GM18502 (cell line): ENCODE measurements at regions not wholly inside any gene's neighbourhood (a gene's known extent, or its start where the extent isn't known, plus 50 kb on each side); places are given as distances from the start of the nearest gene placed in this dataset.
A peak's percentile ranks its signal among the peaks of the same experiment; 100 is the strongest.
"Not testable (repeated sequence)": the region's sequence is repeated elsewhere in the genome, so short reads cannot be mapped to it uniquely, and the experiment has no call there.

Experiments
- ATAC-seq: cut with Tn5 transposase; IDR thresholded peaks from one replicate; pipeline ENCODE4 v1.9.1; 2021; ENCODE audit warnings: mild to moderate bottlenecking; ENCODE audit not compliant: unreplicated experiment, poor library complexity

- no peak for ATAC-seq
Measured at GRCh38 chr9:85344901-85345300, 396.9 kb downstream of the AGTPBP1 start.

GRCh38 chr9:85339338-85339737 lies 402.4 kb downstream of the AGTPBP1 start:
- ATAC-seq = no peak

GRCh38 chr9:85334228-85334627 lies 407.5 kb downstream of the AGTPBP1 start:
- ATAC-seq = no peak

GRCh38 chr9:85332487-85332886 lies 409.3 kb downstream of the AGTPBP1 start:
- ATAC-seq = peak; percentile 64

GRCh38 chr9:85331626-85332025 lies 410.1 kb downstream of the AGTPBP1 start:
- ATAC-seq = no peak

- ATAC-seq = no peak
Measured at GRCh38 chr9:85322592-85322991, 419.2 kb downstream of the AGTPBP1 start.

- no peak for ATAC-seq
Measured at GRCh38 chr9:85321561-85321960, 420.2 kb downstream of the AGTPBP1 start.

GRCh38 chr9:85319936-85320656 lies 421.7 kb downstream of the AGTPBP1 start:
- ATAC-seq = no peak

- ATAC-seq = not testable (repeated sequence)
Measured at GRCh38 chr9:85315535-85315934, 426.2 kb downstream of the AGTPBP1 start.

GRCh38 chr9:85310573-85310972 lies 431.2 kb downstream of the AGTPBP1 start:
- no peak for ATAC-seq

GRCh38 chr9:85303757-85304134 lies 438.0 kb downstream of the AGTPBP1 start:
- no peak for ATAC-seq

GRCh38 chr9:85302938-85303756 lies 438.6 kb downstream of the AGTPBP1 start:
- ATAC-seq = no peak

GRCh38 chr9:85298499-85298898 lies 443.3 kb downstream of the AGTPBP1 start:
- ATAC-seq = no peak

- ATAC-seq = not testable (repeated sequence)
Measured at GRCh38 chr9:85295244-85295643, 446.5 kb downstream of the AGTPBP1 start.

- no peak for ATAC-seq
Measured at GRCh38 chr9:85292261-85292660, 449.5 kb downstream of the AGTPBP1 start.

- no peak for ATAC-seq
Measured at GRCh38 chr9:85291266-85291665, 450.5 kb downstream of the AGTPBP1 start.

- ATAC-seq = no peak
Measured at GRCh38 chr9:85290019-85290418, 451.7 kb downstream of the AGTPBP1 start.

- no peak for ATAC-seq
Measured at GRCh38 chr9:85289142-85289541, 452.6 kb downstream of the AGTPBP1 start.

GRCh38 chr9:85283421-85283820 lies 458.3 kb downstream of the AGTPBP1 start:
- ATAC-seq = no peak

- no peak for ATAC-seq
Measured at GRCh38 chr9:85278769-85279168, 463.0 kb downstream of the AGTPBP1 start.

- ATAC-seq = no peak
Measured at GRCh38 chr9:85276741-85277140, 465.0 kb downstream of the AGTPBP1 start.

GRCh38 chr9:85269811-85270210 lies 471.9 kb downstream of the AGTPBP1 start:
- no peak for ATAC-seq
